Breast epithelium (tissue), 4 donors: ENCODE measurements at regions not wholly inside any gene's neighbourhood (a gene's known extent, or its start where the extent isn't known, plus 50 kb on each side); places are given as distances from the start of the nearest gene placed in this dataset.

ENCODE experiments used
- DNase-seq, 2 donors: peaks; one replicate each; pipeline ENCODE4 v3.0.0-alpha.2; 2019; ENCODE audit warnings: low spot score in 2 of 2
- H3K27ac ChIP-seq, 2 donors: fragments of 200-600 bp; sonication (generic) in 1 of 2; one replicate each; pipeline ENCODE4 v1.5.1; 2016 to 2019; ENCODE audit warnings: mild to moderate bottlenecking in 1 of 2
- H3K27me3 ChIP-seq, 2 donors: fragments of 200-600 bp; sonication (generic) in 1 of 2; one replicate each; pipeline versions ENCODE4 v1.5.1 to v1.6.0; 2017 to 2019; ENCODE audit warnings: control low read depth in 1 of 2, mild to moderate bottlenecking in 1 of 2
- H3K36me3 ChIP-seq: fragments of 200-600 bp; one replicate; pipeline ENCODE4 v1.5.1; 2019
- H3K4me1 ChIP-seq, 2 donors: fragments of 200-600 bp; sonication (generic); one replicate each; pipeline ENCODE4 v1.5.1; 2016 to 2019; ENCODE audit warnings: control low read depth in 1 of 2
- H3K4me3 ChIP-seq, 3 donors: fragments of 200-600 bp; sonication (generic); 1 replicate in 2 of 3; 2 replicates in 1 of 3; pipeline ENCODE4 v1.5.1; 2016 to 2019; ENCODE audit warnings: mild to moderate bottlenecking in 3 of 3, moderate library complexity in 2 of 3
- H3K9me3 ChIP-seq, 2 donors: fragments of 200-600 bp; sonication (generic) in 1 of 2; one replicate each; pipeline ENCODE4 v1.5.1; 2016 to 2019; ENCODE audit warnings: control low read depth in 1 of 2
- POLR2A ChIP-seq: fragments of 450-650 bp; IDR thresholded peaks from one replicate; pipeline ENCODE4 v1.6.1; 2016; ENCODE audit warnings: antibody characterized with exemption, mild to moderate bottlenecking, moderate library complexity
- POLR2AphosphoS5 ChIP-seq, 3 donors: sonication (generic); formaldehyde crosslinking; IDR thresholded peaks; one replicate each; pipeline ENCODE4 v1.6.1; 2017; ENCODE audit warnings: antibody characterized with exemption in 3 of 3
- intact Hi-C: fragments of 100-400 bp; cut with DNase I; formaldehyde crosslinking; loops from one replicate; pipeline ENCODE4 v1.15.1; 2023; ENCODE audit warnings: low total_unique reads
- TF ChIP-seq, protein P1 (sequence below), 3 donors: fragments of 450-650 bp; IDR thresholded peaks; one replicate each; pipeline ENCODE4 v1.5.1; 2016 to 2017; ENCODE audit warnings: antibody characterized with exemption in 3 of 3, mild to moderate bottlenecking in 3 of 3, moderate library complexity in 3 of 3

GRCh38 chr6:159564456-159564855 lies 128.6 kb downstream of the SOD2 start:
- H3K4me3 ChIP-seq, result no peak overlapping the region
- no peaks in the 10 kb centered on the region for H3K4me1 ChIP-seq
- H3K27me3 ChIP-seq, result no peaks in the 10 kb centered on the region
- intact Hi-C loops, result no loop called here
- DNase-seq, result no peak
- no peak overlapping the region for H3K27ac ChIP-seq
- H3K9me3 ChIP-seq, result peaks cover 0 to 4% of the 10 kb centered on the region in 2 donors
- TF ChIP-seq POLR2A (no peak), POLR2AphosphoS5 (IDR thresholded peaks at IDR 0.05) (no peak)
- TF ChIP-seq, protein P1, sequence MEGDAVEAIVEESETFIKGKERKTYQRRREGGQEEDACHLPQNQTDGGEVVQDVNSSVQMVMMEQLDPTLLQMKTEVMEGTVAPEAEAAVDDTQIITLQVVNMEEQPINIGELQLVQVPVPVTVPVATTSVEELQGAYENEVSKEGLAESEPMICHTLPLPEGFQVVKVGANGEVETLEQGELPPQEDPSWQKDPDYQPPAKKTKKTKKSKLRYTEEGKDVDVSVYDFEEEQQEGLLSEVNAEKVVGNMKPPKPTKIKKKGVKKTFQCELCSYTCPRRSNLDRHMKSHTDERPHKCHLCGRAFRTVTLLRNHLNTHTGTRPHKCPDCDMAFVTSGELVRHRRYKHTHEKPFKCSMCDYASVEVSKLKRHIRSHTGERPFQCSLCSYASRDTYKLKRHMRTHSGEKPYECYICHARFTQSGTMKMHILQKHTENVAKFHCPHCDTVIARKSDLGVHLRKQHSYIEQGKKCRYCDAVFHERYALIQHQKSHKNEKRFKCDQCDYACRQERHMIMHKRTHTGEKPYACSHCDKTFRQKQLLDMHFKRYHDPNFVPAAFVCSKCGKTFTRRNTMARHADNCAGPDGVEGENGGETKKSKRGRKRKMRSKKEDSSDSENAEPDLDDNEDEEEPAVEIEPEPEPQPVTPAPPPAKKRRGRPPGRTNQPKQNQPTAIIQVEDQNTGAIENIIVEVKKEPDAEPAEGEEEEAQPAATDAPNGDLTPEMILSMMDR (IDR thresholded peaks at IDR 0.05), result no peak
- no peaks in the 10 kb centered on the region for H3K36me3 ChIP-seq

DNA sequence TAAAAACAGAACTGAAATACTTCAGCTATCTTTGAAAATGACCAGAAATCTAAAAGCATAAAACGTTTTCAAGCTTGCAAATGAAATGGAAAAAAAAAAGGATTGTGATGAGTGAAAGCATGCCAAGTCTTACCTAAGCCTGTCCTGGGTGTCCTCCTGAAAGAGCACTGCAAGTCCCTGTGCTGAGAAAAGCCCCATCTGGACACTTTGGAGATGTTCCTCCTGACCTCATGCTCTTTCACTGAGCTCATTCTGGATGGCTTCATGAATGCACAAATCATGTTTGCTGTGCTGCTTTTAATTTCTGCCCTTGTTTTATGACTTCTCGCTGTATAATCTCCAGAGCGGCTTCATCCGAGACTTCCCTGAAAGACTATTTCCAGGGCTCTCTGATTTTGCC lies 136.0 kb downstream of the SOD2 start:
- H3K27me3 ChIP-seq, result no peaks in the 10 kb centered on the region
- no peaks in the 10 kb centered on the region for H3K4me1 ChIP-seq
- intact Hi-C loops, result no loop called here
- no peak overlapping the region for H3K27ac ChIP-seq
- TF ChIP-seq POLR2AphosphoS5 (IDR thresholded peaks at IDR 0.05) (no peak), POLR2A (no peak)
- TF ChIP-seq, protein P1 (IDR thresholded peaks at IDR 0.05), result no peak
- H3K4me3 ChIP-seq, result no peak overlapping the region
- no peak for DNase-seq
- no peaks in the 10 kb centered on the region for H3K36me3 ChIP-seq
- no peaks in the 10 kb centered on the region for H3K9me3 ChIP-seq

- TF ChIP-seq POLR2A (no peak), POLR2AphosphoS5 (IDR thresholded peaks at IDR 0.05) (no peak)
- TF ChIP-seq, protein P1 (IDR thresholded peaks at IDR 0.05), result no peak
- Histone ChIP-seq H3K9me3 (no peaks in the 10 kb centered on the region), H3K36me3 (no peaks in the 10 kb centered on the region), H3K27ac (no peak overlapping the region), H3K27me3 (no peaks in the 10 kb centered on the region), H3K4me1 (no peaks in the 10 kb centered on the region), H3K4me3 (no peak overlapping the region)
- no peak for DNase-seq
- intact Hi-C loops, result no loop called here
Observed at GRCh38 chr6:159555082-159555875, 137.8 kb downstream of the SOD2 start.

DNA sequence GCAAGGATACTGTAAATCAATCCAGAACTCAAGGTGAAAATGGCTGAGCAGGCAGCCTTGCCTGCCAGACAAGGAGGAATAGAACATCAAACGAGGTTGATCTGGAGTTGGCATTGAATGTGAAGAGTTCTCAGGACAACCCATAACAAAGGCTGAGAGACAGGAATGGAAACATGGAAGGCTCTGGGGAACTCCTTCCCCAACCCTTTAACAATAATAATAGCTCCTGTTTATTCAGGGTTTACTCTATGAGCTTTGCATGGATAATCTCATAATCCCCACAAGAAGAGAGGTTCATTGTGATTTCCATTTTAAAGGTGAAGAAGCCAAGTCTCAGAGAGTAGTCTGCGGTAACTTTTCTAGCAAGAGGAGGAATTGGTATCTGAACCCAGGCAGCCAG lies 151.7 kb downstream of the SOD2 start:
- no peak for DNase-seq
- Histone ChIP-seq H3K9me3 (no peaks in the 10 kb centered on the region), H3K27me3 (no peaks in the 10 kb centered on the region), H3K36me3 (no peaks in the 10 kb centered on the region), H3K27ac (no peak overlapping the region), H3K4me1 (no peaks in the 10 kb centered on the region), H3K4me3 (no peak overlapping the region)
- TF ChIP-seq POLR2A (no peak), POLR2AphosphoS5 (IDR thresholded peaks at IDR 0.05) (no peak)
- intact Hi-C loops, result no loop called here

DNA sequence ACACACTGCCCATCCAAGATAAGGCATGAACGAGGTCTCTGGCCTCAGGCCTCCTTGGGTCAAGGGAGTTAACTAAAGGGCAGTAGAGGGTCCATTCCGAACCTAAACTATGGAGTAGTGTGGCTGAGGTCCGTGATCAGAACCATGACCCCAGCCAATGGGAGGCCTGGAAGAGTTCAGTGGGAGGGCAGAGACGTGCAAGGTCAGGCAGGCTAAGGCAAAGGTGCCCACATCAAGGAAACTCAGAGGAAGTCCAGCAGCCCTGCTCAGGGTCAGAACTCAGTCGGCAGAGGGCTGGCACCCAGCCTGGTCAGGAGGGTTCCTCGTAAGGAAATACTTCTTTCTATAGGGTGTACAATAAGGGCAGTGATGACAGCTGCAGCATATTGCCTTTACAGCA lies 152.2 kb downstream of the SOD2 start:
- Histone ChIP-seq H3K27ac (no peak overlapping the region), H3K4me1 (no peaks in the 10 kb centered on the region), H3K27me3 (no peaks in the 10 kb centered on the region), H3K36me3 (no peaks in the 10 kb centered on the region), H3K4me3 (no peak overlapping the region), H3K9me3 (no peaks in the 10 kb centered on the region)
- intact Hi-C loops, result no loop called here
- DNase-seq, result no peak
- TF ChIP-seq POLR2A (no peak), POLR2AphosphoS5 (IDR thresholded peaks at IDR 0.05) (no peak)
- TF ChIP-seq, protein P1 (IDR thresholded peaks at IDR 0.05), result no peak
